IMR-90 (cell line): ENCODE measurements at regions not wholly inside any gene's neighbourhood (a gene's known extent, or its start where the extent isn't known, plus 50 kb on each side); places are given as distances from the start of the nearest gene placed in this dataset.

ENCODE experiments used
- CEBPB ChIP-seq: IDR thresholded peaks from 2 replicates; pipeline ENCODE4 v1.6.1; 2012; ENCODE audit warnings: low read depth, low read length, improper control_type of control experiment
- CHD1 ChIP-seq: IDR thresholded peaks from 2 replicates; pipeline ENCODE4 v1.6.1; 2012; ENCODE audit warnings: low read depth, low read length, improper control_type of control experiment
- MAFK ChIP-seq: IDR thresholded peaks from 2 replicates; pipeline ENCODE4 v1.6.1; 2012; ENCODE audit warnings: low read depth, low read length, improper control_type of control experiment
- MXI1 ChIP-seq: IDR thresholded peaks from 2 replicates; pipeline ENCODE4 v1.6.1; 2012; ENCODE audit warnings: low read depth, mild to moderate bottlenecking, low read length, moderate library complexity, borderline replicate concordance
- NFE2L2 ChIP-seq: fragments of 150-350 bp; IDR thresholded peaks from 2 replicates; pipeline ENCODE4 v1.6.1; 2016; ENCODE audit warnings: low read depth, mild to moderate bottlenecking, low read length
- POLR2A ChIP-seq: IDR thresholded peaks from 2 replicates; pipeline ENCODE4 v1.6.1; 2012; ENCODE audit warnings: mild to moderate bottlenecking, low read depth, low read length
- RAD21 ChIP-seq: IDR thresholded peaks from 2 replicates; pipeline ENCODE4 v1.6.1; 2012; ENCODE audit warnings: low read length, improper control_type of control experiment
- RFX5 ChIP-seq: IDR thresholded peaks from 2 replicates; pipeline ENCODE4 v1.8.0; 2012; ENCODE audit warnings: low read depth, mild to moderate bottlenecking, low read length, moderate library complexity
- SMC3 ChIP-seq: fragments of 150-350 bp; IDR thresholded peaks from 2 replicates; pipeline ENCODE4 v1.6.1; 2016; ENCODE audit warnings: low read depth, mild to moderate bottlenecking, antibody characterized with exemption, low read length, moderate library complexity
- TF ChIP-seq, protein P1 (sequence below): conservative IDR thresholded peaks from 2 replicates; pipeline ENCODE4 v1.5.1; 2012; ENCODE audit warnings: mild to moderate bottlenecking, low read depth, low read length, improper control_type of control experiment
- TF ChIP-seq, protein P2 (sequence below): fragments of 150-350 bp; IDR thresholded peaks from 2 replicates; pipeline ENCODE4 v1.6.1; 2017; ENCODE audit warnings: mild to moderate bottlenecking, antibody characterized with exemption, low read length, low read depth

DNA sequence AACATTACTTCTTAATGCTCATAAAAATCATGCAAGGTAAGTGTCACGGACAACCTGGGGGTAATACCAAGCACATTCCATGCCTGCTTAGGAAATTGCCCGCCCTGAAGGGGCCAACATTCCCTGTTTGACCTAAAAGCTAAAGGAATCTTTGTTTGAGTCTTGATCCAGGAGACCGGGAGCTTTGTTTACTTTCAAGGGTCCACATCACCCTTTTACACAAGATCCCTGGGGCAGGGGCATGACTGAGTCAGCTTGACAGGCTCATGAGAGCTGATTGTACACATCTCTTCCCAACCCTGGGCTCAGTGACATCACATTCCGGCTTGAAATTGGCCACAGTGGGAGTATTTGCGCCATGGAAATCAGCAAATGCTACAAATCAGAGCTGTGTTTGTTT is 248.1 kb upstream of the HABP2 start:
- TF ChIP-seq, protein P1, sequence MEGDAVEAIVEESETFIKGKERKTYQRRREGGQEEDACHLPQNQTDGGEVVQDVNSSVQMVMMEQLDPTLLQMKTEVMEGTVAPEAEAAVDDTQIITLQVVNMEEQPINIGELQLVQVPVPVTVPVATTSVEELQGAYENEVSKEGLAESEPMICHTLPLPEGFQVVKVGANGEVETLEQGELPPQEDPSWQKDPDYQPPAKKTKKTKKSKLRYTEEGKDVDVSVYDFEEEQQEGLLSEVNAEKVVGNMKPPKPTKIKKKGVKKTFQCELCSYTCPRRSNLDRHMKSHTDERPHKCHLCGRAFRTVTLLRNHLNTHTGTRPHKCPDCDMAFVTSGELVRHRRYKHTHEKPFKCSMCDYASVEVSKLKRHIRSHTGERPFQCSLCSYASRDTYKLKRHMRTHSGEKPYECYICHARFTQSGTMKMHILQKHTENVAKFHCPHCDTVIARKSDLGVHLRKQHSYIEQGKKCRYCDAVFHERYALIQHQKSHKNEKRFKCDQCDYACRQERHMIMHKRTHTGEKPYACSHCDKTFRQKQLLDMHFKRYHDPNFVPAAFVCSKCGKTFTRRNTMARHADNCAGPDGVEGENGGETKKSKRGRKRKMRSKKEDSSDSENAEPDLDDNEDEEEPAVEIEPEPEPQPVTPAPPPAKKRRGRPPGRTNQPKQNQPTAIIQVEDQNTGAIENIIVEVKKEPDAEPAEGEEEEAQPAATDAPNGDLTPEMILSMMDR, result no peak
- TF ChIP-seq POLR2A (no peak), SMC3 (no peak), RAD21 (no peak), CEBPB (no peak), RFX5 (no peak), NFE2L2 (no peak), MXI1 (no peak), CHD1 (no peak), MAFK (no peak)
- TF ChIP-seq, protein P2, sequence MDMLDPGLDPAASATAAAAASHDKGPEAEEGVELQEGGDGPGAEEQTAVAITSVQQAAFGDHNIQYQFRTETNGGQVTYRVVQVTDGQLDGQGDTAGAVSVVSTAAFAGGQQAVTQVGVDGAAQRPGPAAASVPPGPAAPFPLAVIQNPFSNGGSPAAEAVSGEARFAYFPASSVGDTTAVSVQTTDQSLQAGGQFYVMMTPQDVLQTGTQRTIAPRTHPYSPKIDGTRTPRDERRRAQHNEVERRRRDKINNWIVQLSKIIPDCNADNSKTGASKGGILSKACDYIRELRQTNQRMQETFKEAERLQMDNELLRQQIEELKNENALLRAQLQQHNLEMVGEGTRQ, result no peak
